CD4-positive, alpha-beta T cell treated with Interleukin-21 for 1 hour (primary cell): ENCODE measurements at regions not wholly inside any gene's neighbourhood (a gene's known extent, or its start where the extent isn't known, plus 50 kb on each side); places are given as distances from the start of the nearest gene placed in this dataset.
A peak's percentile ranks its signal among the peaks of the same experiment; 100 is the strongest.

Experiments used
- DNase-seq: peaks from one replicate; pipeline ENCODE4 v3.0.0-alpha.2; 2020

- DNase-seq = no peak
Observed at GRCh38 chr4:74653331-74654229, 140.7 kb downstream of the BTC start.

DNA sequence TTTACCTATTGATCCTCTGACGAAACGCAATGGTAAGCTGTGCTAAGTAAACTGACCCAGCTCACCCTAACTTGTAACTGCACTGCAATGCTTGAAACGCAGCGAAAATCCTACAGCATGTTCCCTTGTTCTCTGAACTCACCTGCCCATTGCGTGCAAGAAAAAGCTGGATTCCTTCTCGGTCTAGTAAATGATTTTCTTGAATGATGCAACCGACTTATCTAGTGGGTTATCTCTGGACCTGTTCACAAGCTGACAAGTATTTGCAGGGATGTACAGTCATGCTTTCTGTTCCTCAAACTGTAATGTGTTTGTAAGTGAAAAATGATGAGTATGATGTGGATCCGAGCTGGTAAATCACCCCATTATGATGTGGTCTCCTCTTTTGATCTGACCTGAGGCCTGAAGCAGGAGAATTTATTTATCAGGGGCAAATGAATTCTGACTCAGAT is 140.1 kb downstream of the BTC start:
- no peak for DNase-seq

DNA sequence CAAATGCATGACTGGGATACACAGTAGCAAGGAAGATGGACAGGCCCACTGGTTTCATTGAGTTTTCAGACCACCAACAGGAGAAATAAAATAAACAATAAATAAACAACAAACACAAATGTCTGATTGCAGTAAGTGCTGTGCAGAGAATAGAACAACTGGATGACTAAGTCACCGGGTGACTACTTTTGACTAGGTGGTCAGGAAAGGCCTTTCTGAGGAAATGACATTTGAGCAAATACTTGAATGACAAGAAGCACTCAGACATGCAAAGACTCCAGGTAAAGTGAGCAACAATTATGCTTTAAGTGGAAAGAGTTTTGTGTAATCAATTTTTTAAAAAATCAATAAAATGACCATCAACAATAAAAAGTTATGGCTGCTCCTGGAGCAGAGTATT is 137.7 kb downstream of the BTC start:
- DNase-seq = no peak

GRCh38 chr4:74658116-74658515 is 136.2 kb downstream of the BTC start:
- no peak for DNase-seq

DNA sequence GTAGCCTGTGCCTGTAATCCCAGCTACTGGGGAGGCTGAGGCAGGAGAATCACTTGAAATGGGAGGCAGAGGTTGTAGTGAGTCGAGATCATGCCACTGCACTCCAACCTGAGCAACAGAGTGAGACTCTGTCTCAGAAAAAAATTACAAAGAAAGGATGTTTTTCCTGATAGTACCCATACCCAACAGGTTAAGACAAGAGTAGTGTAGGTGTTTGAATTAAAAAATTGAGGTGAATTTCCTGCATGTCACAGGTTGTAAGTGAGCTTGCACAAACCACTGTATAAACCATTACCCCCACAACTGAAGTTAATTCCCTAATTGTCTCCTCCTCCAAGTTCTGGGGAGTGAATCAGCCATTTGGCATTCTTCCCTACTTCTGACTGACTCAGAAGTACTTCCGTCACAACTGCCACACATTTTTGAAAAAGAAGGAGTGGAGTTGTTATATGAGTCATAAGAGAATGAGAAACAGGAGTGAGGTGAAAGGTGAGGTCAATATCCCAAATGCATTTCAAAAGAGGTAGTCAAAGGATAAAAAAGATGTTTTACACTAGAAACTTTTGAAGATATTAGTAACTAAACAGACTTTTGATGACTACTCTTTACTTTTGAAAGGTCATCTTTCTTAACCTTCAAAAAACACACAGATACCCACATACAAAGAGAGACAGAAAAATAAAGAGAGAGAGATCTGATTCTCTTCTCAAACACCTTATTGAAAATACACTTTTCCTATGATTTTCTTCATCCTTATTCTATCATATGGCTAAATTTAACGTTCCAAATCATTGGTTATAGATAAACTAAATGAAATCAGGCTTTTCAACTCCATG is 134.5 kb downstream of the BTC start:
- no peak for DNase-seq

DNA sequence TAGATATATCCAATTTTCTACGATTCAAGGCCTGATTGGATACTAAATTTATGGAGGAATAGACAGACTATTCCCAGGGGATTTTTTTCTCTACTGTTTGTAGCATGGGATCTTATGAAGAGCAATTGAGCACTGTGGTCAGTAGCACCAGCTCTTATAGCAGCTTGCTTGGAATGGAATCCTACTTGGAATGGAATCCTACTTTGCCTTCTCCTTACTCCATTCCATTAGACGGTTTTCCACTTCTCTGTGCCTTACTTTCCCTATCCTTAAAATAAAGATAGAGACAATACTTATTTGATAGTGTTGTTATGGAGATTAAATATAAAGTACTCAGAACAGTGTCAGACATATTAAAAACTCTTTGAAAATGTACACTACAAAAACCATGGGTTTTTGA is 133.5 kb downstream of the BTC start:
- DNase-seq = no peak

DNA sequence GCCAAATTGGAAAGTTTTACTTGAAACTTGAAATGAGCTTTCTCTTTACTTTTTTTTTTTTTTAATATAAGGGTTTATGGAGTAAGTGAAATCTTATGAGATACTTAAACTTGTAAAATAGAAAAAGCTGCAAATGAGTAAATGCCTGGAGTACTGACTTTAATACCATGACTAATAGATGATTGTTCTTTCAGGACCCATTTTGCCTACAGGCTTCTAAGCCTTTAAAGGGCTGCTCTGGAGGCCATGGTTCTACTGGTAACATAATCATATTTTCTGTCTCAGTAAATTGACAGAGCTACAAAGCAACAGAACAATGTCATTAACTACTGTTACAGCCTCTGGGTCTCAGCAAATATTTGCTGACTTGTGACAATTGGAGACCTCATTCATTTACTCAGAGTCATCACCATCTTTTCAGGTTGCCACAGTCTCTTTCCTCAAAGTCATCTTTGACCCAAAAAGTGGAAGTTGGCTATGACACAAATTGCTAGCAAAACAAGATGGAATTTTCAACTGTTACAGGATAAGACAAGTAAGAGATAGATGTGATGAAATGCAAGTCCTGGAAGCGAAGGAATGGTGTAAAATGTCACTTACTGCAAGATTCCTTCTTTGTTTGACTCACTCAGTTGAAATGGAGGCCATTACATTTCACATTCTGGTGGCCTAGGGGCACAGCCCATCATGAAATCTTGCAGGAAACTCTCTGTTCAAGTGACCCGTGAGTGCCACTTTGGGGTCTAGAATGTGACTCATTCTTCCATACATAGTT is 132.7 kb downstream of the BTC start:
- no peak for DNase-seq

DNA sequence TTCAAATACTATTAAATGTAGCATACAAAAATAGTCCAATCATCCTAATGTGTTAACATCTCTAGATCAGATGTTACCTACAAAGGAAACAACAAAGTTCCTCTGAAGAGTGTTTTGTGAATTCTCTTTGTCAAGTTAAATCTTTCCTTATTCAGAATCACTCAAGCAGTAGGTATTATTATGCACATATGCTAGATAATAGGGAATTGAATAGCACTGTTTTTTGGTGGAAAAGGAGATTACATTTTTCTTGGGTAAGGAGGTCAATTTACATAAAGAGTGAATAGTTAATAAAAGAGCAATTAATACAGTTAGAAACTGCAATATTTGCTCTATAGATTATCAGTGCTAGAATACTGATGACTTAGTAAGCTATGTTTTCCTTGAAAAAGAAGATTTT is 130.7 kb downstream of the BTC start:
- DNase-seq = no peak

- no peak for DNase-seq
Observed at GRCh38 chr4:74665346-74665745, 129.0 kb downstream of the BTC start.

DNA sequence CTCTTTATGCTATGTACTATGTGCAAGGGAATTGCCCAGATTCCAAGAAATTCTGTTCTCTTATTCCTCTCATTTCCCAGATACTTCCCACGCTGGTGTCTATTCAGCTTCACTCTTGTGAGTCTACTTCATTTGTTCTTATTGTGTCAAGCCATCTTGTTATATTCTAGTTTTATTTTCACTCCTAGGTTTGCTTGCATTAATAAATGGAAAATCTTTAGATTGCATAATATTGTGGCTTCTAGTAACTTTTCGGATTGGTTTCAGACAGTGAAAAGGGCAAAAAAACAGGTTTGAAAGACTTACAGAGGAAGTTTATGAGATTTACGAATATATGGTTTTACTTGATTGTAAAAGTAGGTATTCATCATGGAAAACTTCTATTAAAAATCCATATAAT is 128.4 kb downstream of the BTC start:
- DNase-seq = no peak

- no peak for DNase-seq
Observed at GRCh38 chr4:74667438-74667837, 126.9 kb downstream of the BTC start.

- DNase-seq = no peak
Observed at GRCh38 chr4:74667944-74668343, 126.4 kb downstream of the BTC start.

- no peak for DNase-seq
Observed at GRCh38 chr4:74669702-74670101, 124.6 kb downstream of the BTC start.

DNA sequence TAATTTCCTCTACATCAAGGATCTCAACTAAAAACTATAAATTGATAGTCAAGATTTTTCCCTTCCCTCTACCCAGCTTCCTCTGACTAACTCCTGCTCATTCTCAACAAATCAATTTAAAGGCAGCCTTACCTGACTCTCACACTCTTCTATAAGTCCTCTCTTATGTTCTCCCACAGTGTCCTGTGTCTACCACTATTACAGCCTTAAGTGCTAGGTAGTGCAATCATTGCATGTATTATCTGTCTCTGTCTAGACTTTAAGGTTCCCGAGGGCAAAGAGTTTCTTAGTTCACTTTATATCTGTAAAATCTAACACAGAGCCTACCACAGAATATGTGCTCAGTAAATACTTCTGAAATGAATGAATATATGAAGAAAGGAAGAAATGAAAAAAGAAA is 123.7 kb downstream of the BTC start:
- no peak for DNase-seq

DNA sequence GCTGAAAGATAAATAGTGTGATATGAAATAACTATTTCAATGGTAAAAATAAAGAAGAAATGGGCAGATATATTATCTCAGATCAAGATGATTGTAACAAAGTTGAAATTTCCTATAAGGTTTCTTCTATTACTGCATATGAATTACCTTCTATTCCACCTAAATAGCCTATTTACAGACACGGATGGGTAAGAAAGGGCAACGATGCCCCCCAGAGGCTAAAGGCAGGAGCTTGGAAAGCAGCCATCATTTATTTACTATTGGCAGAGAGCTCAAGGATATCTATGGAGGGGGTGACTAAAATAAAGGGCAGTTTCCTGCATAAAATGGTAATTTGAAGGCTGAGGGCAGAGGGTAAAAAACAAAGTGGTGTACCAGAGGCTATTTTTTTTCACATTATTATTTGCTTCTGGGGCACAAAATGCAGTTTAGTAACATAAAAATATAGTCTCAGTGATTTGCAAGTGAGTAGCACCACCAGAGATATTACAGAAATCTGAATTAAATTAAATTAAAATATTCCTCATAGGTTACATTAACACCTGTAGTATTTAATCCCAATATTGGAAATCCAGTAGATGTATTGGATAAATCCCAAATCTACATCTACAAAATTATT is 123.1 kb downstream of the BTC start:
- DNase-seq = peak; percentile 52

DNA sequence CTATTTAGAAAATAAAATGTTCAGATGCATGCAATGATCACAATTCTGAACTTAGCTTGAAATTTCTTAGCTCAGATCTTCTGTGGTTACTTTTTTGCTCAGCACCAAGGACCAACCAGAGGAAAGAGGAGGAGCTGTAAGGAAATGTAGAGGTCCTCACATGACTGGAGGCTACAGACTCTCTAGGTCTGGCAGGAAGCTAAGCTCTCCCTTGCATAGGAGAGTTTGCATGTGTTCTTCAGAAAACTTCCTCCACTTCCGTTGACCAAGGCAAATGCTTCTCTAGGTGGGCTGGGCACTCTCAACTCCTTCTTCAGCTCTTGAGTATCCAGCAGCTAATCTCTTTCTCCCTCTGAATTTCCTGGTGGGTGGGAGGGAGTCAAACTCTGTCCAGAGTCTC is 119.6 kb downstream of the BTC start:
- DNase-seq = no peak

DNA sequence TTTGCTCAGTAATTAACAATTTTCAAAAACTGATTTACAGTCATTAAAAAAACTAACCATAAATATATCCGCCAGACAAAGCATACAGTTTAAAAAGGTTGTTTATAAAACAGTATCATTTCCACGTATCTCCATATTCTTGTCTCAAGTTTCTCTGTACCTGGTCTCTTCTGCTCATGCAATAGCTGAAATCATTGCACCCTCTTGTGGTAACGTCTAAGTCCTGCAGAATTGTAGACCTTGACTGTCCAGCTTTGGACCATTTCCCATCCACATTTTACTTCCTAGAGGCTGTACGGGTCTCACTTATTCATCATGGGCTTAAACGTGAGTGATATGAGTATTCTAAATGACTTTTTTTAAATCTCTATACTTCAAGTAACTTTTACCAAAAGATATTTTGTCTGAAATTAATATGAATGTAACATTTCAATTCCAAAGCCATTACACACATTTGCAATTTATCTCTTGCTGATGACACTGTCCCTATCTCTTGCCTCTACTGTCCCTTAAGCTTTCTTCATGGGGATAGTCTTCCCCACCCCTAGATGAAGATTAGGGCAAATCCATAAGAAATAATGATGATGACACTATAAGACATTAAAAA is 118.5 kb downstream of the BTC start:
- DNase-seq = peak; percentile 36

GRCh38 chr4:74682567-74683359 is 111.6 kb downstream of the BTC start:
- no peak for DNase-seq

- DNase-seq = no peak
Observed at GRCh38 chr4:74692972-74693371, 101.4 kb downstream of the BTC start.
